ENCODE measurements at regions not wholly inside any gene's neighbourhood (a gene's known extent, or its start where the extent isn't known, plus 50 kb on each side); places are given as distances from the start of the nearest gene placed in this dataset.

- DNase-seq (no peak), ATAC-seq (ENCODE audit: insufficient read depth, low FRiP score) (no peak)
- WGBS, 2 donors, result 72 to 80% methylated on average over 3 of the region's 3 CpGs
- Histone ChIP-seq H3K9ac (ENCODE audit: insufficient read depth in 1 of 2, low read length in 2 of 2) (no peak overlapping the region), H3K27me3 (ENCODE audit: control insufficient read depth in 3 of 3, insufficient read depth in 3 of 3, low read length in 2 of 3) (no peaks in the 10 kb centered on the region), H3K4me1 (ENCODE audit: control insufficient read depth in 5 of 5, insufficient read depth in 5 of 5, low read length in 5 of 5) (no peaks in the 10 kb centered on the region), H3K36me3 (ENCODE audit: control insufficient read depth in 4 of 4, insufficient read depth in 4 of 4, low read length in 4 of 4) (no peaks in the 10 kb centered on the region), H3K27ac (ENCODE audit: low read depth in 1 of 2, low read length in 1 of 2) (no peak overlapping the region), H3K9me3 (ENCODE audit: control insufficient read depth in 4 of 4, insufficient read depth in 3 of 4, low read length in 3 of 4) (no peaks in the 10 kb centered on the region), H3K4me3 (no peak overlapping the region)
- no peak for TF ChIP-seq CTCF (IDR thresholded peaks at IDR 0.05; ENCODE audit: control extremely low read depth, extremely low read depth)
These were observed 122.6 kb downstream of the USP22 start for GRCh38 chr17:20920095-20920814.

- no peak for ATAC-seq (ENCODE audit: insufficient read depth, low FRiP score)
- H3K27ac ChIP-seq (ENCODE audit: low read depth in 1 of 2, low read length in 1 of 2), result no peak overlapping the region
- H3K36me3 ChIP-seq (ENCODE audit: control insufficient read depth in 4 of 4, insufficient read depth in 4 of 4, low read length in 4 of 4), result no peaks in the 10 kb centered on the region
- no peak overlapping the region for H3K9ac ChIP-seq (ENCODE audit: insufficient read depth in 1 of 2, low read length in 2 of 2)
- no peaks in the 10 kb centered on the region for H3K9me3 ChIP-seq (ENCODE audit: control insufficient read depth in 4 of 4, insufficient read depth in 3 of 4, low read length in 3 of 4)
- no peak for TF ChIP-seq CTCF (IDR thresholded peaks at IDR 0.05; ENCODE audit: control extremely low read depth, extremely low read depth)
- 51 to 59% methylated on average over 1 of the region's 1 CpG for WGBS, 2 donors
- H3K4me3 ChIP-seq, result no peak overlapping the region
- DNase-seq, result no peak
- no peaks in the 10 kb centered on the region for H3K4me1 ChIP-seq (ENCODE audit: control insufficient read depth in 5 of 5, insufficient read depth in 5 of 5, low read length in 5 of 5)
- no peaks in the 10 kb centered on the region for H3K27me3 ChIP-seq (ENCODE audit: control insufficient read depth in 3 of 3, insufficient read depth in 3 of 3, low read length in 2 of 3)
These were observed 122.0 kb downstream of the USP22 start for GRCh38 chr17:20920815-20921199.

GRCh38 chr17:20922128-20922670 is 120.6 kb downstream of the USP22 start:
- DNase-seq, result no peak
- no peaks in the 10 kb centered on the region for H3K27me3 ChIP-seq (ENCODE audit: control insufficient read depth in 3 of 3, insufficient read depth in 3 of 3, low read length in 2 of 3)
- H3K4me3 ChIP-seq, result no peak overlapping the region
- H3K4me1 ChIP-seq (ENCODE audit: control insufficient read depth in 5 of 5, insufficient read depth in 5 of 5, low read length in 5 of 5), result no peaks in the 10 kb centered on the region
- H3K9me3 ChIP-seq (ENCODE audit: control insufficient read depth in 4 of 4, insufficient read depth in 3 of 4, low read length in 3 of 4), result no peaks in the 10 kb centered on the region
- H3K36me3 ChIP-seq (ENCODE audit: control insufficient read depth in 4 of 4, insufficient read depth in 4 of 4, low read length in 4 of 4), result no peaks in the 10 kb centered on the region
- peak overlapping the region in 1 of 2 donors; percentile 3 for H3K27ac ChIP-seq (ENCODE audit: low read depth in 1 of 2, low read length in 1 of 2)
- no peak overlapping the region for H3K9ac ChIP-seq (ENCODE audit: insufficient read depth in 1 of 2, low read length in 2 of 2)
- no peak for TF ChIP-seq CTCF (IDR thresholded peaks at IDR 0.05; ENCODE audit: control extremely low read depth, extremely low read depth)
- ATAC-seq (ENCODE audit: insufficient read depth, low FRiP score), result no peak
- WGBS, 2 donors, result 84 to 100% methylated on average over 1 of the region's 1 CpG

All from lung (tissue), 11 donors.